ENCODE measurements at regions not wholly inside any gene's neighbourhood (a gene's known extent, or its start where the extent isn't known, plus 50 kb on each side); places are given as distances from the start of the nearest gene placed in this dataset.

GRCh38 chr11:95717314-95717713, 72.3 kb downstream of the FAM76B start:
- ATAC-seq (no peak), DNase-seq (ENCODE audit: low spot score) (no peak)

GRCh38 chr11:95716266-95716665, 73.3 kb downstream of the FAM76B start:
- ATAC-seq = no peak
- DNase-seq (ENCODE audit: low spot score) = no peak

DNA sequence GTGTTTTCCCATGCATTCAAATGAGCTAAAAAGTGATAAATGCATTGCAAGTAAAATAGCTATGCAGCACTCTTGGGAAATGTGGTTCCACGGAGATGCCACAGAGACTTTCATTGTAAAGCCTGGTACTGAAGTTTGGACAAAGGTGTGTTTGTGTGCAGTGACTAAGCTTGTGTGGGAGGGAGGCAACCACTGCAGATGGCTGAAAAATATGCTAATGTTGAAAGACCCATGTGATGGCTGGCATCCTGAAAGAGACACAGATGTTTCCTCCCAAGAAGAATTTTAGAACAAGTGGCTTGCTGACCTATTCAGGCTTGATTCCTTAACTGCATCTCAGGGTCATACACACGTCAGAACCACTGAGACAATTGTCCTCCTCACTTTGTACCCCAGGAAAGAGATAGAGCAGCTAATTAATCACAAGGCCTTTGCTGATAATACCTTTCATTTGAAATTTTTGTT, 73.8 kb downstream of the FAM76B start:
- DNase-seq (ENCODE audit: low spot score) (no peak), ATAC-seq (no peak)

- no peak for DNase-seq (ENCODE audit: low spot score)
- ATAC-seq = no peak
Observed at GRCh38 chr11:95714843-95715776, 74.5 kb downstream of the FAM76B start.

GRCh38 chr11:95713428-95713827, 76.2 kb downstream of the FAM76B start:
- ATAC-seq = no peak
- DNase-seq (ENCODE audit: low spot score) = no peak

GRCh38 chr11:95711945-95712221, 77.7 kb downstream of the FAM76B start:
- DNase-seq (ENCODE audit: low spot score) (no peak), ATAC-seq (no peak)

GRCh38 chr11:95711162-95711944, 78.2 kb downstream of the FAM76B start:
- ATAC-seq (no peak), DNase-seq (ENCODE audit: low spot score) (no peak)

- ATAC-seq (no peak), DNase-seq (ENCODE audit: low spot score) (no peak)
Observed at GRCh38 chr11:95708681-95709080, 80.9 kb downstream of the FAM76B start.

- DNase-seq (ENCODE audit: low spot score) (no peak), ATAC-seq (no peak)
Observed at GRCh38 chr11:95706974-95707387, 82.6 kb downstream of the FAM76B start.

DNA sequence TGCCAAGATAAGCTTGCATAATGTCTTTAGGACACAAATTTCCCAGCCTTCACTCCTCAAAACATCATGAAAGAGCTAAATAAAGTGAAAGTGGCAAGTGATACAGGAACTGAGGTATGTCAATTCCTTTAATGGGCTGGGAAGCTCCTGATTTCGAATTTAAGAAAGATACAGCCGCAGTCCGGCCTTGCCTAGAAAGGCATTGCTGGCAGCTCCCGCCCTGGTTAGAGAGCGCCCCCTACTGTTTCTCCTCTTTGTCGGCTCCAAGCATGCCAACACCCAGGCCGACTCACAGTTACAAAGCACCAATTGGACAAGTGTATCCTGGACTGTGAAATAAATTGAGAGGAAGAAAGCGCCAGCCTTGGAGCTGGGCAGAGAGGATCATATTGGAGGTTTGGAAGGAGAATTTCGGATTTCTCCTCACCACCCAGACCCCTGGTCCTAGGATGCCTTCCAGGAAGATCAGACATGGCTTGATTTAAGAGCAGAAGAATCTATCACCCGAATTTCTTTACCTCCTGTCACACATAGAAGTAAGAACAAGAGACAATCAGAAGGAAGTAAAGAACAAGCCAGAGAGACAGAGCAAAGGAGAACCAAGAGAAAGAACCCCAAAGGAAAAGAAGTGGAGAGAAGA, 84.0 kb downstream of the FAM76B start:
- DNase-seq (ENCODE audit: low spot score) = peak; percentile 86
- ATAC-seq = peak; percentile 100

DNA sequence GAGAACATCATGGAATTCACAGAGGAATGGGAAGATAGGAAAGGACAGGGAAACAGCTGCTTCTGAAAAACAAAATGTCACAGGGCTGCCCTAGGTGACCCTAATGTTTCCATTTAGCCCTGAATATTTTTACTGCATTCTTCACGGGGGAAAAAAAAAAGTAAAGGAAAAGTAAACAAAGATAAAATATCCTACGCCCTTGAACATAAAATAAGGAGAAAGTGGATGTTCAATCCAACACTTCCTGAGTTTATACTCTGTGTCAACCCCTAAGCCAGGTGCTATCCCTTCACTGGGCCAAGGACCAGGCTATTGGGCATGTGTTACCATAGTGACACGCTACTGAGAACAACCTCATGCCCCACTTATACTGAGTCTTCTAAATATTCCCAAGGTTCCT, 84.7 kb downstream of the FAM76B start:
- no peak for DNase-seq (ENCODE audit: low spot score)
- ATAC-seq = no peak

- DNase-seq (ENCODE audit: low spot score) (no peak), ATAC-seq (no peak)
Observed at GRCh38 chr11:95703049-95703448, 86.5 kb downstream of the FAM76B start.

DNA sequence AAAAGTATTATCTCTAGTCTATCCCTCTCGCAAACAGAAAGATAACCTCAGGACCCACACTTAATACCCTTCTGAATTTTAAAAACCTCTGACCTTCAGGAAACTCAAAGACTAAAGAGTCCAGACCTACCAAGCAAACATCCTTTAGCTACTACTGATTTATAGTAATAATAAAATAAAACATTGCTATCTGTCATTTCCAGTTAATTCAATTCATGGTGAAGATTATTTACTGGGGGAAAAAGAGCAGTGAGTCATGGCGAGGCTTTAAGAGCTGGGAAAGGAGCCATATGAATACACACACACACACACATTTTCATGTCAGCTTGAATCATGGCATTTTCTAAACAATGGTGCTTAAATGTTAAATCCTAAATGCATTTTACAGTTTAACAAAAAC, 87.1 kb downstream of the FAM76B start:
- ATAC-seq (peak; percentile 9), DNase-seq (ENCODE audit: low spot score) (no peak)

DNA sequence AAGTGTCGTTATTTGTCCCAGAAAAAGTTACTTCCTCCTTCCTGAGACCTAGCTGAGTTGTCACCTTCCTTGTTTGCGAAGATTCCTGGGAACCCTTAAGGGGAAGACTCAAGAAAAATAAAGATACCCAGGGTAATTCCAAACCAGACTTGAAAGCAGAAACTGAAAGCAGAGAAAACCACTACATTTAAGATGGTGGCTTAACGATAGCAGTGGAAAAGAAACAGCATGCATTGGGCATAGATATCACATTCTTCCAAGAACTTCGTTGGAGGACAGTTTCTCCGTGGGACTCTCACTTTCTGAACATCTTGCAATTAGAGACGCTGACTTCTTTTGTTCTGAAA, 89.1 kb downstream of the FAM76B start:
- ATAC-seq = no peak

DNA sequence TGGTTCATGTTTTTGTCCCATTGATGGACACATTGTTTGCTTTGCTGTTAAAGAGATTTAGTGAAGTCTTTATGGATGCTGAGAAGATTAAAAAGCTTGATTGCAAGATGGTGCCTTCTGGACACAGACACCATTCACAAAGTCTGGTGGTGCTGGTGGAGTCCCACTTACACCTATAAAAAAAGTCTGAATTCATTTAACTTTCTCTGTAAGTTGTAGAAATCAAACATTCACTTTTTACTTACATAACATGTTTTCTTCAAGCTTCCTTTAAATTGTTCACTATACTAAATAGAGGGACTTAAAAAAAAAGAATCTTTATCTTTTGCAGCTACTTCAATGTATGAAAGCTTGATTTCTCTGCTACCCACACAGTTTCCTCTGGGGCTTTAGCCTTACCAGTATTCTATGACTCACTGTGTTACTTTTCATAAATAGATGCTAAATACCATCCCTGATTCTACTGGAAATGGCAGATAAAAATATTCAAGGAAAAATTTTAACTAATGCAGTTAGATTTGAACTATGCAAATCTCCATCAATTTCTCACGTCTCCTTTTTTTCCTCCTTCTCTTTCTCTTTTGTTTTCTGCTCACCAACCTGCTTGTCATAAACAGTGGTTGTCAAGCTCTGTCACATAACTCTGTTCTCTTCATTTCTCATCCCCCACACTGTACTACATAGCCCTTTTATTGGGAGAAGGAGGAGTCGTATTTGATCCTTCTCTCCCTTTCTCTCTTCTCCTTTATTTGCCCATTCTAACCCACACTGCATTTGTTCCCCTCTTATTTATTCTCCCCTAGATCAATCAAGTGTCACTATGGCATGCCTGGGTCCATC, 89.7 kb downstream of the FAM76B start:
- ATAC-seq (no peak), DNase-seq (ENCODE audit: low spot score) (no peak)

More for the DNA sequence above, 89.1 kb downstream of the FAM76B start:
- no peak for DNase-seq (ENCODE audit: low spot score)

- DNase-seq (ENCODE audit: low spot score) = no peak
- no peak for ATAC-seq
Observed at GRCh38 chr11:95698676-95699557, 90.7 kb downstream of the FAM76B start.

GRCh38 chr11:95697614-95698408, 91.8 kb downstream of the FAM76B start:
- ATAC-seq = no peak
- DNase-seq (ENCODE audit: low spot score) = no peak

DNA sequence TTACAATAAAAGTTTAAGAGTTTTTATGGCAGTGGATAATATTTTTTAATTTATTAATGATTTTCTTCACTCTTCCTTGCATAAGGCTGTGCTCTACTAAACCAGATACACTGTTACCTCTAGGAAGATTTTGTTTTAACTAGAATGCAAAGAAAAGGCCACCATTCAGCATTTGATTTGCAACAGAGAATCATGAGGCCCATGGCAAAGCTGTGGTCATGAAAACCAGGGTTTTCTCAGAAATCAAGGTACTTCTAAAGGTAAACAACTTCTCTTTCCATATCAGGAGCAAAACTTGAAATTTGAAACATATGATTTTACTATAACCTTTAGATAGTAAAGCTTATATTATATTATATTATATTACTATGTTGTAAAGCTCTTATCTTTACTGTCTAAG, 94.4 kb downstream of the FAM76B start:
- ATAC-seq (no peak), DNase-seq (ENCODE audit: low spot score) (no peak)

GRCh38 chr11:95693298-95693697, 96.3 kb downstream of the FAM76B start:
- ATAC-seq (no peak), DNase-seq (ENCODE audit: low spot score) (no peak)

All from left lobe of liver (tissue), 2 donors.